GM12878 (cell line): ENCODE measurements at regions not wholly inside any gene's neighbourhood (a gene's known extent, or its start where the extent isn't known, plus 50 kb on each side); places are given as distances from the start of the nearest gene placed in this dataset.

Source experiments
- BRCA1 ChIP-seq: IDR thresholded peaks from 2 replicates; pipeline ENCODE4 v1.6.1; 2011; ENCODE audit warnings: low read depth, low read length, improper control_type of control experiment
- EP300 ChIP-seq, 2 experiments: fragments of 150-350 bp in 1 of 2; IDR thresholded peaks; 2 replicates each; pipeline ENCODE4 v1.6.1; 2011 to 2012; ENCODE audit warnings: low read depth in 2 of 2, low read length in 2 of 2, borderline replicate concordance in 1 of 2, improper control_type of control experiment in 1 of 2, inconsistent platforms in 1 of 2; ENCODE audit not compliant: control insufficient read depth in 1 of 2
- FOS ChIP-seq: IDR thresholded peaks from 3 replicates; pipeline ENCODE4 v1.6.1; 2011; ENCODE audit warnings: borderline replicate concordance; ENCODE audit not compliant: insufficient read length; ENCODE audit errors: extremely low read depth
- HDGF ChIP-seq: fragments of 450-650 bp; IDR thresholded peaks from 2 replicates; pipeline ENCODE4 v1.6.1; 2016; ENCODE audit warnings: antibody characterized with exemption
- NBN ChIP-seq: fragments of 450-650 bp; IDR thresholded peaks from 2 replicates; pipeline ENCODE4 v1.6.1; 2016
- SIX5 ChIP-seq: IDR thresholded peaks from 2 replicates; pipeline ENCODE4 v1.6.1; 2011; ENCODE audit warnings: mild to moderate bottlenecking, low read depth, low read length, moderate library complexity; ENCODE audit not compliant: severe bottlenecking
- ZNF207 ChIP-seq: fragments of 450-650 bp; IDR thresholded peaks from 2 replicates; pipeline ENCODE4 v1.6.1; 2014; ENCODE audit warnings: antibody characterized with exemption, mild to moderate bottlenecking, borderline replicate concordance
- TF ChIP-seq, protein P1 (sequence below): IDR thresholded peaks from 2 replicates; pipeline ENCODE4 v1.6.1; 2012; ENCODE audit warnings: low read depth, low read length, improper control_type of control experiment
- TF ChIP-seq, protein P2 (sequence below): fragments of 450-650 bp; IDR thresholded peaks from 2 replicates; pipeline ENCODE4 v1.6.1; 2016; ENCODE audit warnings: mild to moderate bottlenecking, moderate library complexity, borderline replicate concordance
- TF ChIP-seq, protein P3 (sequence below): fragments of 450-650 bp; IDR thresholded peaks from 2 replicates; pipeline ENCODE4 v1.6.1; 2017; ENCODE audit warnings: mild to moderate bottlenecking, moderate library complexity

DNA sequence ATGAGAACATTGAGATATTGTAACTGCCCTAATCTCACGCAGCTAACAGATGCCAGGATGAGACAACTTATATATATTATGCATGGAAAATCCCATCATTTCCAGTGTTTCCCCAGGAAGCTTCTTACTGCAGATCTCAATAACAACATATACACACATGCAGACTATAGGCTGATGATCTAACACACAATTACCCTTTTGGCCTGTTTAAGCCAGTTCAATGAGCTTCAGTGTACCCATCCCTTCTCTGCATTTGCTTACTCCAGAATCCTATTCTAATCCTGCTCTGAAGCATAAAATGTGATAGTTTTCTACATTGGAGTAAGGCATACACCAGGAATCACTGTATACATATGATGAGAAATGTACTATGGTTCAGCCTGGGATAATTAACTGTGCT is 489.4 kb downstream of the SUCLA2 start (continued):
- TF ChIP-seq, protein P1, sequence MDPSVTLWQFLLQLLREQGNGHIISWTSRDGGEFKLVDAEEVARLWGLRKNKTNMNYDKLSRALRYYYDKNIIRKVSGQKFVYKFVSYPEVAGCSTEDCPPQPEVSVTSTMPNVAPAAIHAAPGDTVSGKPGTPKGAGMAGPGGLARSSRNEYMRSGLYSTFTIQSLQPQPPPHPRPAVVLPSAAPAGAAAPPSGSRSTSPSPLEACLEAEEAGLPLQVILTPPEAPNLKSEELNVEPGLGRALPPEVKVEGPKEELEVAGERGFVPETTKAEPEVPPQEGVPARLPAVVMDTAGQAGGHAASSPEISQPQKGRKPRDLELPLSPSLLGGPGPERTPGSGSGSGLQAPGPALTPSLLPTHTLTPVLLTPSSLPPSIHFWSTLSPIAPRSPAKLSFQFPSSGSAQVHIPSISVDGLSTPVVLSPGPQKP, result no peak
- TF ChIP-seq, protein P2, sequence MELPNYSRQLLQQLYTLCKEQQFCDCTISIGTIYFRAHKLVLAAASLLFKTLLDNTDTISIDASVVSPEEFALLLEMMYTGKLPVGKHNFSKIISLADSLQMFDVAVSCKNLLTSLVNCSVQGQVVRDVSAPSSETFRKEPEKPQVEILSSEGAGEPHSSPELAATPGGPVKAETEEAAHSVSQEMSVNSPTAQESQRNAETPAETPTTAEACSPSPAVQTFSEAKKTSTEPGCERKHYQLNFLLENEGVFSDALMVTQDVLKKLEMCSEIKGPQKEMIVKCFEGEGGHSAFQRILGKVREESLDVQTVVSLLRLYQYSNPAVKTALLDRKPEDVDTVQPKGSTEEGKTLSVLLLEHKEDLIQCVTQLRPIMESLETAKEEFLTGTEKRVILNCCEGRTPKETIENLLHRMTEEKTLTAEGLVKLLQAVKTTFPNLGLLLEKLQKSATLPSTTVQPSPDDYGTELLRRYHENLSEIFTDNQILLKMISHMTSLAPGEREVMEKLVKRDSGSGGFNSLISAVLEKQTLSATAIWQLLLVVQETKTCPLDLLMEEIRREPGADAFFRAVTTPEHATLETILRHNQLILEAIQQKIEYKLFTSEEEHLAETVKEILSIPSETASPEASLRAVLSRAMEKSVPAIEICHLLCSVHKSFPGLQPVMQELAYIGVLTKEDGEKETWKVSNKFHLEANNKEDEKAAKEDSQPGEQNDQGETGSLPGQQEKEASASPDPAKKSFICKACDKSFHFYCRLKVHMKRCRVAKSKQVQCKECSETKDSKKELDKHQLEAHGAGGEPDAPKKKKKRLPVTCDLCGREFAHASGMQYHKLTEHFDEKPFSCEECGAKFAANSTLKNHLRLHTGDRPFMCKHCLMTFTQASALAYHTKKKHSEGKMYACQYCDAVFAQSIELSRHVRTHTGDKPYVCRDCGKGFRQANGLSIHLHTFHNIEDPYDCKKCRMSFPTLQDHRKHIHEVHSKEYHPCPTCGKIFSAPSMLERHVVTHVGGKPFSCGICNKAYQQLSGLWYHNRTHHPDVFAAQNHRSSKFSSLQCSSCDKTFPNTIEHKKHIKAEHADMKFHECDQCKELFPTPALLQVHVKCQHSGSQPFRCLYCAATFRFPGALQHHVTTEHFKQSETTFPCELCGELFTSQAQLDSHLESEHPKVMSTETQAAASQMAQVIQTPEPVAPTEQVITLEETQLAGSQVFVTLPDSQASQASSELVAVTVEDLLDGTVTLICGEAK, result no peak
- no peak for TF ChIP-seq EP300 (IDR thresholded peaks at IDR 0.05; ENCODE audit: borderline replicate concordance in 1 of 2, control insufficient read depth in 1 of 2, low read depth in 2 of 2, low read length in 2 of 2)
- no peak for TF ChIP-seq NBN
- TF ChIP-seq, protein P3, sequence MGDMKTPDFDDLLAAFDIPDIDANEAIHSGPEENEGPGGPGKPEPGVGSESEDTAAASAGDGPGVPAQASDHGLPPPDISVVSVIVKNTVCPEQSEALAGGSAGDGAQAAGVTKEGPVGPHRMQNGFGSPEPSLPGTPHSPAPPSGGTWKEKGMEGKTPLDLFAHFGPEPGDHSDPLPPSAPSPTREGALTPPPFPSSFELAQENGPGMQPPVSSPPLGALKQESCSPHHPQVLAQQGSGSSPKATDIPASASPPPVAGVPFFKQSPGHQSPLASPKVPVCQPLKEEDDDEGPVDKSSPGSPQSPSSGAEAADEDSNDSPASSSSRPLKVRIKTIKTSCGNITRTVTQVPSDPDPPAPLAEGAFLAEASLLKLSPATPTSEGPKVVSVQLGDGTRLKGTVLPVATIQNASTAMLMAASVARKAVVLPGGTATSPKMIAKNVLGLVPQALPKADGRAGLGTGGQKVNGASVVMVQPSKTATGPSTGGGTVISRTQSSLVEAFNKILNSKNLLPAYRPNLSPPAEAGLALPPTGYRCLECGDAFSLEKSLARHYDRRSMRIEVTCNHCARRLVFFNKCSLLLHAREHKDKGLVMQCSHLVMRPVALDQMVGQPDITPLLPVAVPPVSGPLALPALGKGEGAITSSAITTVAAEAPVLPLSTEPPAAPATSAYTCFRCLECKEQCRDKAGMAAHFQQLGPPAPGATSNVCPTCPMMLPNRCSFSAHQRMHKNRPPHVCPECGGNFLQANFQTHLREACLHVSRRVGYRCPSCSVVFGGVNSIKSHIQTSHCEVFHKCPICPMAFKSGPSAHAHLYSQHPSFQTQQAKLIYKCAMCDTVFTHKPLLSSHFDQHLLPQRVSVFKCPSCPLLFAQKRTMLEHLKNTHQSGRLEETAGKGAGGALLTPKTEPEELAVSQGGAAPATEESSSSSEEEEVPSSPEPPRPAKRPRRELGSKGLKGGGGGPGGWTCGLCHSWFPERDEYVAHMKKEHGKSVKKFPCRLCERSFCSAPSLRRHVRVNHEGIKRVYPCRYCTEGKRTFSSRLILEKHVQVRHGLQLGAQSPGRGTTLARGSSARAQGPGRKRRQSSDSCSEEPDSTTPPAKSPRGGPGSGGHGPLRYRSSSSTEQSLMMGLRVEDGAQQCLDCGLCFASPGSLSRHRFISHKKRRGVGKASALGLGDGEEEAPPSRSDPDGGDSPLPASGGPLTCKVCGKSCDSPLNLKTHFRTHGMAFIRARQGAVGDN, result no peak
- TF ChIP-seq HDGF, result no peak
- no peak for TF ChIP-seq FOS
- no peak for TF ChIP-seq BRCA1
- TF ChIP-seq SIX5, result no peak
- TF ChIP-seq ZNF207, result no peak
- TF ChIP-seq, all 136 proteins: peak for 0
